ENCODE measurements at regions not wholly inside any gene's neighbourhood (a gene's known extent, or its start where the extent isn't known, plus 50 kb on each side); places are given as distances from the start of the nearest gene placed in this dataset.
"Not testable (repeated sequence)": the region's sequence is repeated elsewhere in the genome, so short reads cannot be mapped to it uniquely, and the experiment has no call there.

- DNase-seq: peak; percentile 14
These were observed 213.1 kb downstream of the BTBD3 start for GRCh38 chr20:12130781-12131180.

GRCh38 chr20:12133553-12133952 lies 215.9 kb downstream of the BTBD3 start:
- no peak for DNase-seq

GRCh38 chr20:12145951-12146350 lies 228.3 kb downstream of the BTBD3 start:
- DNase-seq: not testable (repeated sequence)

- peak; percentile 95 for DNase-seq
These were observed 235.3 kb downstream of the BTBD3 start for GRCh38 chr20:12152996-12153395.

- DNase-seq: peak; percentile 62
These were observed 235.9 kb downstream of the BTBD3 start for GRCh38 chr20:12153628-12154027.

GRCh38 chr20:12156252-12156651 lies 238.6 kb downstream of the BTBD3 start:
- no peak for DNase-seq

- no peak for DNase-seq
These were observed 241.6 kb downstream of the BTBD3 start for GRCh38 chr20:12159261-12159660.

- DNase-seq: no peak
These were observed 244.0 kb downstream of the BTBD3 start for GRCh38 chr20:12161734-12162133.

- DNase-seq: peak; percentile 97
These were observed 248.5 kb downstream of the BTBD3 start for GRCh38 chr20:12166053-12166717.

- DNase-seq: no peak
These were observed 252.7 kb downstream of the BTBD3 start for GRCh38 chr20:12170406-12170805.

GRCh38 chr20:12171923-12172524 lies 254.3 kb downstream of the BTBD3 start:
- DNase-seq: peak; percentile 85

- no peak for DNase-seq
These were observed 255.8 kb downstream of the BTBD3 start for GRCh38 chr20:12173347-12174012.

GRCh38 chr20:12175538-12175937 lies 257.8 kb downstream of the BTBD3 start:
- peak; percentile 5 for DNase-seq

GRCh38 chr20:12177657-12178293 lies 260.1 kb downstream of the BTBD3 start:
- peak; percentile 6 for DNase-seq

- DNase-seq: no peak
These were observed 262.0 kb downstream of the BTBD3 start for GRCh38 chr20:12179692-12180091.

GRCh38 chr20:12180107-12180661 lies 262.5 kb downstream of the BTBD3 start:
- DNase-seq: no peak

GRCh38 chr20:12198281-12198680 lies 280.6 kb downstream of the BTBD3 start:
- no peak for DNase-seq

GRCh38 chr20:12199703-12200102 lies 282.0 kb downstream of the BTBD3 start:
- no peak for DNase-seq

GRCh38 chr20:12201289-12201991 lies 283.7 kb downstream of the BTBD3 start:
- DNase-seq: peak; percentile 93

- no peak for DNase-seq
These were observed 285.7 kb downstream of the BTBD3 start for GRCh38 chr20:12203399-12203798.

- DNase-seq: no peak
These were observed 286.3 kb downstream of the BTBD3 start for GRCh38 chr20:12203981-12204380.

- peak; percentile 42 for DNase-seq
These were observed 290.2 kb downstream of the BTBD3 start for GRCh38 chr20:12207875-12208274.

GRCh38 chr20:12210591-12210990 lies 292.9 kb downstream of the BTBD3 start:
- DNase-seq: no peak

All from HCEC 1CT (cell line).